MM.1S (cell line): ENCODE measurements at regions not wholly inside any gene's neighbourhood (a gene's known extent, or its start where the extent isn't known, plus 50 kb on each side); places are given as distances from the start of the nearest gene placed in this dataset.

Source experiments
- DNase-seq: peaks from one replicate; pipeline ENCODE4 v3.0.0-alpha.2; 2015
- H2AFZ ChIP-seq: fragments of 300-600 bp; sonication (generic); 2 replicates; pipeline ENCODE4 v1.6.0; 2016; ENCODE audit warnings: antibody characterized with exemption, low read length
- H3F3A ChIP-seq: fragments of 300-600 bp; sonication (generic); 2 replicates; pipeline ENCODE4 v1.6.1; 2016; ENCODE audit warnings: mild to moderate bottlenecking, antibody characterized with exemption, low read length, moderate library complexity, mixed read lengths; ENCODE audit not compliant: insufficient read depth
- H3K27ac ChIP-seq: fragments of 300-600 bp; sonication (generic); 2 replicates; pipeline ENCODE4 v1.5.1; 2016; ENCODE audit warnings: mild to moderate bottlenecking, low read length
- H3K27me3 ChIP-seq: fragments of 300-600 bp; sonication (generic); replicated peaks from 2 replicates; pipeline ENCODE4 v1.6.0; 2016; ENCODE audit warnings: low read length; ENCODE audit not compliant: insufficient read depth
- H3K36me3 ChIP-seq: fragments of 300-600 bp; sonication (generic); replicated peaks from 2 replicates; pipeline ENCODE4 v1.6.1; 2016; ENCODE audit warnings: mild to moderate bottlenecking, low read length, mixed read lengths; ENCODE audit not compliant: insufficient read depth
- H3K4me1 ChIP-seq: fragments of 300-600 bp; sonication (generic); 2 replicates; pipeline ENCODE4 v1.6.1; 2016; ENCODE audit warnings: low read length, mixed read lengths
- H3K4me2 ChIP-seq: fragments of 300-600 bp; sonication (generic); 2 replicates; pipeline ENCODE4 v1.6.0; 2016; ENCODE audit warnings: low read depth, low read length
- H3K4me3 ChIP-seq: fragments of 300-600 bp; sonication (generic); 2 replicates; pipeline ENCODE4 v1.5.1; 2016; ENCODE audit warnings: low read length, mixed read lengths
- H3K79me2 ChIP-seq: fragments of 300-600 bp; sonication (generic); 2 replicates; pipeline ENCODE4 v1.6.1; 2016; ENCODE audit warnings: mixed run types, low read length, mixed read lengths
- H3K9ac ChIP-seq: fragments of 300-600 bp; sonication (generic); 2 replicates; pipeline ENCODE4 v1.6.1; 2016; ENCODE audit warnings: low read length, mixed read lengths
- H3K9me2 ChIP-seq: fragments of 300-600 bp; sonication (generic); replicated peaks from 2 replicates; pipeline ENCODE4 v1.6.1; 2016; ENCODE audit warnings: mild to moderate bottlenecking, low read length, mixed read lengths; ENCODE audit not compliant: insufficient read depth
- H3K9me3 ChIP-seq: fragments of 300-600 bp; sonication (generic); replicated peaks from 2 replicates; pipeline ENCODE4 v1.6.1; 2016; ENCODE audit warnings: mild to moderate bottlenecking, low read length, mixed read lengths; ENCODE audit not compliant: insufficient read depth
- H4K20me1 ChIP-seq: fragments of 300-600 bp; sonication (generic); 2 replicates; pipeline ENCODE4 v1.6.1; 2016; ENCODE audit warnings: mild to moderate bottlenecking, low read length, moderate library complexity, mixed read lengths; ENCODE audit not compliant: insufficient read depth
- EZH2 ChIP-seq: fragments of 300-600 bp; sonication (generic); optimal IDR thresholded peaks from 2 replicates; pipeline ENCODE3; 2017; ENCODE audit warnings: low read depth, mild to moderate bottlenecking, antibody characterized with exemption, low read length, mixed read lengths
- EZH2phosphoT487 ChIP-seq: fragments of 300-600 bp; sonication (generic); IDR thresholded peaks from 2 replicates; pipeline ENCODE4 v1.6.1; 2018; ENCODE audit warnings: antibody characterized with exemption, low read length
- TF ChIP-seq, protein P1 (sequence below): fragments of 300-600 bp; sonication (generic); IDR thresholded peaks from 2 replicates; pipeline ENCODE4 v1.5.1; 2016; ENCODE audit warnings: antibody characterized with exemption, low read length, mixed read lengths

DNA sequence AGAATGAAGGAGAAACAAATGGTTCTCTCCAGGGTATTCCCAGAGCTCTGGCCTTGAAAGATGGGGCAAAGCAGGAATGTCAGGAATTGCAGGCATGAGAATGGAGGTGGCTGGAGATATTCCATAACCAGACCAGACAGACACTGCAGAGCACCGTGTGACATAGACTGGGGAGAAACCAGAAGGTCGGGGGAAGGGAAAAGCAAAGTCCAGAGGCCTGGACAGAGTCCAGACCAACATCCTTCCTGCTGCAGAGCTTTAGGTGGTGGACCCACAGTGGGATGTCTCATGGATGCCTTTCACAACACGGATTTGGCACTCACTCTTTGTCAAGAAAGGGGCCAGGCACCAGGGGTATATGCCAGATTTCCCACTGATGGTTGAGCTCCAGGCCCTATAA lies 177.2 kb upstream of the INHBA start:
- Histone ChIP-seq H3K79me2 (no peaks in the 10 kb centered on the region), H3K27me3 (no peaks in the 10 kb centered on the region), H3K4me1 (peaks cover 24% of the 10 kb centered on the region), H3K9ac (no peak overlapping the region), H2AFZ (no peak overlapping the region), H3K36me3 (no peaks in the 10 kb centered on the region), H3F3A (peaks cover 16% of the 10 kb centered on the region), H3K9me2 (no peaks in the 10 kb centered on the region), H3K4me3 (no peak overlapping the region), H3K27ac (peak overlapping the region; percentile 94; the same call in 1 of the 2 replicates), H3K9me3 (no peaks in the 10 kb centered on the region), H3K4me2 (no peak overlapping the region), H4K20me1 (no peaks in the 10 kb centered on the region)
- no peak for DNase-seq
- TF ChIP-seq, protein P1, sequence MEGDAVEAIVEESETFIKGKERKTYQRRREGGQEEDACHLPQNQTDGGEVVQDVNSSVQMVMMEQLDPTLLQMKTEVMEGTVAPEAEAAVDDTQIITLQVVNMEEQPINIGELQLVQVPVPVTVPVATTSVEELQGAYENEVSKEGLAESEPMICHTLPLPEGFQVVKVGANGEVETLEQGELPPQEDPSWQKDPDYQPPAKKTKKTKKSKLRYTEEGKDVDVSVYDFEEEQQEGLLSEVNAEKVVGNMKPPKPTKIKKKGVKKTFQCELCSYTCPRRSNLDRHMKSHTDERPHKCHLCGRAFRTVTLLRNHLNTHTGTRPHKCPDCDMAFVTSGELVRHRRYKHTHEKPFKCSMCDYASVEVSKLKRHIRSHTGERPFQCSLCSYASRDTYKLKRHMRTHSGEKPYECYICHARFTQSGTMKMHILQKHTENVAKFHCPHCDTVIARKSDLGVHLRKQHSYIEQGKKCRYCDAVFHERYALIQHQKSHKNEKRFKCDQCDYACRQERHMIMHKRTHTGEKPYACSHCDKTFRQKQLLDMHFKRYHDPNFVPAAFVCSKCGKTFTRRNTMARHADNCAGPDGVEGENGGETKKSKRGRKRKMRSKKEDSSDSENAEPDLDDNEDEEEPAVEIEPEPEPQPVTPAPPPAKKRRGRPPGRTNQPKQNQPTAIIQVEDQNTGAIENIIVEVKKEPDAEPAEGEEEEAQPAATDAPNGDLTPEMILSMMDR, result no peak
- TF ChIP-seq EZH2 (no peak), EZH2phosphoT487 (no peak)

DNA sequence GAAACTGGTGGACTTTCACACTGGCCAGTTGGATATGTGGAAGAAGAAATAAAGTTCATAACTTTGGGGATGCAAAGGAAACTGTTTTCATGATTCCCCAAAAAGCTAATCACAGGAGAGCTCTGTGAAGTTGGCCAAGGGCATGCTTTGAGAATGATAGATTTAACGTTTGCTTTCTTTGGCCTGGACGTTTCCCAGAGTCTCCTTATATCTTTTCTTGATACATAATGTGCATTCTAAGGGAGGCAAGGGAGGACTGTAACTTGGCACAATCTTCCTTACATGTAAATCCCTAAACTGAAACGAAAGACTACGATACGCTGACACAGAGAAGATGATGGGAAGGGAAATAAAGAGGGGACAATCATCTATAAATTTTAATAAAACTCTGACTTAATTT lies 176.5 kb upstream of the INHBA start:
- Histone ChIP-seq H3K9me2 (no peaks in the 10 kb centered on the region), H3K27ac (no peak overlapping the region), H3K4me2 (no peak overlapping the region), H3K79me2 (no peaks in the 10 kb centered on the region), H4K20me1 (no peaks in the 10 kb centered on the region), H3K4me3 (no peak overlapping the region), H2AFZ (no peak overlapping the region), H3F3A (peaks cover 16% of the 10 kb centered on the region), H3K9ac (no peak overlapping the region), H3K27me3 (no peaks in the 10 kb centered on the region), H3K9me3 (no peaks in the 10 kb centered on the region), H3K4me1 (peaks cover 24% of the 10 kb centered on the region), H3K36me3 (no peaks in the 10 kb centered on the region)
- no peak for DNase-seq
- TF ChIP-seq, protein P1, result no peak
- no peak for TF ChIP-seq EZH2

DNA sequence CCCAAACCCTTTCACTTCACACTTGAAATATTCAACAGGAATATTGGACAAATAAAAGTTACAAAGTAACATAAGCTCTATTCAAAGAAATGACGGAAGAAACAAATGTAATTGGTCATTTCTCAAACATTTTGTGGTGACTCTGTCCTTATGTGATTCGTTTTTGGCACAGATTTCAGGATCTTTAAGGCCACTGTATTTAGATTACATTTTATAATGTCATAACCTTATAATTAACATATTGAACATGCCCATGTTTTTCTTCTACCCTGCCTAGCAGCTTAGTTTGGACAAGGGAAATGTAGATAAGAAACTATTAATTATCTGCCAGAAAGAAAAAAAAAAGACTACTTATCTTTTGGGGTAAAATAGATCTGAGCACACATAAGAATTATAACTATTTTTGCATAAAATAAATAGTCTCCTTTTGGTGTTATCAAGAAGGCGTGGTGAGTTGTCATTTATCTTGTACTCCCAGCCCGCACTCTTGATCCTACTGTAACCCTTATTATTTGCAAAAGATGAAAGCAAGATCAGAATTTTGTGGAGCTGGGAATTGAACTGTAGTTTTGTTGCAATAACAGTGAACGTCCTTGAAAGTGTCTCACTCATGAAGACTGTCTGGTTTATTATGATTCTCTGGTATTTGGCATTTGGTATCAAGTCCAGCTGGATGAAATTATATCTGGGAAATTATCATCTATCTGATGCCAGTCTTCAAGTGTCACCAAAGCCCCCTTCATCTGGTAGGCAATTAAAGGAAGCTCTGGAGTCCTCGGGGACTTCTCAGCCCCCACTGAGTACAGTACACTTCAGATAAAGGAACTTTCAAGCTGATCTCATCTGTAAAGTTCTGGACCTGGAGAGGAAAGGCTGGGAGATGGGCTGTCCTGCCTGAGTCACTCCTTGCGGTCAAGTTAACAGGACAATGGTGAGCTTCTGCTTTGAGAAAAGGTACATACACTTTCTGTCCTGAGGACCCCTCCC lies 175.7 kb upstream of the INHBA start:
- DNase-seq, result no peak
- no peak overlapping the region for H2AFZ ChIP-seq
- H3F3A ChIP-seq, result peaks cover 16% of the 10 kb centered on the region
- no peaks in the 10 kb centered on the region for H3K9me3 ChIP-seq
- no peaks in the 10 kb centered on the region for H3K79me2 ChIP-seq
- no peaks in the 10 kb centered on the region for H3K27me3 ChIP-seq
- no peak overlapping the region for H3K9ac ChIP-seq
- no peak overlapping the region for H3K27ac ChIP-seq
- no peaks in the 10 kb centered on the region for H3K9me2 ChIP-seq
- no peak overlapping the region for H3K4me2 ChIP-seq
- TF ChIP-seq, protein P1, result no peak
- no peak for TF ChIP-seq EZH2
- peaks cover 24% of the 10 kb centered on the region for H3K4me1 ChIP-seq
- no peaks in the 10 kb centered on the region for H3K36me3 ChIP-seq
- H4K20me1 ChIP-seq, result no peaks in the 10 kb centered on the region
- no peak overlapping the region for H3K4me3 ChIP-seq
